WTC11 (cell line): ENCODE measurements at regions not wholly inside any gene's neighbourhood (a gene's known extent, or its start where the extent isn't known, plus 50 kb on each side); places are given as distances from the start of the nearest gene placed in this dataset.

Source experiments
- ATAC-seq: fragments of 200-7000 bp; cut with Tn5 transposase; 2 replicates; pipeline ENCODE4 v1.10.0; 2021; ENCODE audit warnings: mild to moderate bottlenecking, moderate library complexity
- CTCF ChIA-PET: fragments of 300-600 bp; sonication (Branson Sonifier 250); formaldehyde crosslinking; loops from one replicate; lab custom pipeline; 2021; ENCODE audit warnings: antibody characterized with exemption; lab: Charles Lee
- POLR2A ChIA-PET: fragments of 350-600 bp; sonication (Branson Sonifier 250); formaldehyde crosslinking; loops from one replicate; lab custom pipeline; 2021; ENCODE audit warnings: antibody characterized with exemption; lab: Charles Lee
- DNase-seq: peaks from one replicate; pipeline ENCODE4 v3.0.0; 2021; ENCODE audit warnings: low spot score
- H3K27ac Mint-ChIP-seq: 2 replicates; pipeline ENCODE4 v1.8.0; 2021; ENCODE audit warnings: mixed read lengths
- H3K27me3 Mint-ChIP-seq: 2 replicates; pipeline ENCODE4 v1.8.0; 2021; ENCODE audit warnings: low read depth, mild to moderate bottlenecking, moderate library complexity, mixed read lengths
- H3K36me3 Mint-ChIP-seq: 2 replicates; pipeline ENCODE4 v1.8.0; 2021; ENCODE audit warnings: mixed read lengths
- H3K4me1 Mint-ChIP-seq: 2 replicates; pipeline ENCODE4 v1.8.0; 2022; ENCODE audit warnings: mixed read lengths
- H3K4me3 Mint-ChIP-seq: 2 replicates; pipeline ENCODE4 v1.8.0; 2021; ENCODE audit warnings: mild to moderate bottlenecking, moderate library complexity, mixed read lengths
- H3K9me3 Mint-ChIP-seq: 2 replicates; pipeline ENCODE4 v1.8.0; 2021; ENCODE audit warnings: mixed read lengths
- ELF4 ChIP-seq: sonication (generic); formaldehyde crosslinking; IDR thresholded peaks from 2 replicates; pipeline ENCODE4 v1.8.1; 2022; ENCODE audit warnings: low read depth, mild to moderate bottlenecking, moderate library complexity, missing genetic modification reagents
- EMX1 ChIP-seq: fragments of 250-450 bp; sonication (Bioruptor Pico); IDR thresholded peaks from 2 replicates; pipeline ENCODE4 v1.8.0; 2021; ENCODE audit warnings: mild to moderate bottlenecking
- FOXJ3 ChIP-seq: sonication (generic); formaldehyde crosslinking; IDR thresholded peaks from 2 replicates; pipeline ENCODE4 v1.9.0; 2021; ENCODE audit warnings: missing genetic modification reagents, mild to moderate bottlenecking, borderline replicate concordance
- FOXP1 ChIP-seq: sonication (generic); formaldehyde crosslinking; IDR thresholded peaks from 2 replicates; pipeline ENCODE4 v1.8.0; 2022; ENCODE audit warnings: missing genetic modification reagents, mild to moderate bottlenecking, moderate library complexity, borderline replicate concordance
- KAT7 ChIP-seq: sonication (generic); formaldehyde crosslinking; IDR thresholded peaks from 2 replicates; pipeline ENCODE4 v1.8.1; 2023; ENCODE audit warnings: missing genetic modification reagents, mild to moderate bottlenecking, borderline replicate concordance
- NFE2L1 ChIP-seq: sonication (generic); formaldehyde crosslinking; IDR thresholded peaks from 2 replicates; pipeline ENCODE4 v1.8.1; 2023; ENCODE audit warnings: missing genetic modification reagents
- NR3C1 ChIP-seq: sonication (generic); formaldehyde crosslinking; conservative IDR thresholded peaks from 2 replicates; pipeline ENCODE4 v1.8.1; 2023; ENCODE audit warnings: low read depth, mild to moderate bottlenecking, missing genetic modification reagents
- OVOL2 ChIP-seq: fragments of 250-450 bp; sonication (Bioruptor Pico); IDR thresholded peaks from 2 replicates; pipeline ENCODE4 v1.9.0; 2021; ENCODE audit warnings: mild to moderate bottlenecking, borderline replicate concordance
- RORB ChIP-seq: fragments of 250-450 bp; sonication (Bioruptor Pico); IDR thresholded peaks from 2 replicates; pipeline ENCODE4 v1.9.0; 2021; ENCODE audit warnings: mild to moderate bottlenecking
- SP1 ChIP-seq: sonication (generic); formaldehyde crosslinking; conservative IDR thresholded peaks from 2 replicates; pipeline ENCODE4 v1.8.1; 2022; ENCODE audit warnings: missing genetic modification reagents
- ZBTB21 ChIP-seq: sonication (generic); formaldehyde crosslinking; IDR thresholded peaks from 2 replicates; pipeline ENCODE4 v1.8.1; 2023; ENCODE audit warnings: mild to moderate bottlenecking, missing genetic modification reagents, borderline replicate concordance
- ZNF121 ChIP-seq: sonication (generic); formaldehyde crosslinking; IDR thresholded peaks from 2 replicates; pipeline ENCODE4 v1.8.0; 2023; ENCODE audit warnings: missing genetic modification reagents
- TF ChIP-seq, protein P1 (sequence below): sonication (generic); formaldehyde crosslinking; IDR thresholded peaks from 2 replicates; pipeline ENCODE4 v1.8.0; 2023; ENCODE audit warnings: mild to moderate bottlenecking, missing genetic modification reagents
- TF ChIP-seq, protein P2 (sequence below): sonication (generic); formaldehyde crosslinking; conservative IDR thresholded peaks from 2 replicates; pipeline ENCODE4 v1.8.1; 2023; ENCODE audit warnings: mild to moderate bottlenecking, low read depth, missing genetic modification reagents, moderate library complexity
- TF ChIP-seq, protein P3 (sequence below): sonication (generic); formaldehyde crosslinking; IDR thresholded peaks from 2 replicates; pipeline ENCODE4 v1.8.0; 2023; ENCODE audit warnings: missing genetic modification reagents
- TF ChIP-seq, protein P4 (sequence below): sonication (generic); formaldehyde crosslinking; IDR thresholded peaks from 2 replicates; pipeline ENCODE4 v1.8.1; 2023; ENCODE audit warnings: mild to moderate bottlenecking, missing genetic modification reagents, borderline replicate concordance
- TF ChIP-seq, protein P5 (sequence below): sonication (generic); formaldehyde crosslinking; IDR thresholded peaks from 2 replicates; pipeline ENCODE4 v1.8.1; 2022; ENCODE audit warnings: mild to moderate bottlenecking, moderate library complexity, missing genetic modification reagents
- TF ChIP-seq, protein P6 (sequence below): fragments of 250-450 bp; sonication (Bioruptor Pico); IDR thresholded peaks from 2 replicates; pipeline ENCODE4 v1.8.0; 2021; ENCODE audit warnings: mild to moderate bottlenecking

DNA sequence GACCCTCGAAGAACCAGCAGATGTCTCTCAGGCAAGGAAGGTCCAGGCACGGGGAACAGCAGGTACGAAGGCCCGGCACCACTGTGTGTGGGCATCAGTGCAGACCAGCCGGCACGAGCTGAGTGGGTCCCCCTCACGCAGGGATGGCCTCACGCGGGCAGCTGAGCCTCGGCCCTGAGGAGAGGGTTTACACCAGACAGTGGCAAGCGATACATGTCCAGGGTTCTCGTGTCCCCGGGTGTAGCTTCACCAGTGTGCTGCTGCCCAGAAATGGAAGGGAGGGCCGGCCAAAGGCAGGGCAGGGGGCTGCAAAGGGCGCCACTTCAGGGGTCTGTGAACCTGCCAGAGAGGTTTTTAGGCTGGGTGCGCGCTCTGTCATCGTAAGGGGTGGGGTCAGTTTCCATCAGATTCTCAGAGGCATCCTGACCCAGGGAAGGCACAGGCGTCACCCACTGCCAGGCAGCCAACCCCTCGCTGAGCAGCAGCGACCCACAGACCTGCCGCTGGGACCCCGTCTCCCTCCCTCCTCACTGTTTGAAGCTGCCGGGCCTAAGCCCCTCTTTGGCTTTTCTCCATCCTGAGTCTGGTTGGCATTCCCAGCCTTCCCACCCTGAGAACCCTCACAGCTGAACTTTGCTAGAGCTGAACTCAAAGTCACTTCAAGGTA is 107.0 kb downstream of the CPZ start:
- Mint-ChIP-seq H3K27ac (no peak overlapping the region), H3K4me1 (no peaks in the 10 kb centered on the region), H3K27me3 (no peaks in the 10 kb centered on the region), H3K9me3 (peaks cover 5% of the 10 kb centered on the region), H3K36me3 (no peaks in the 10 kb centered on the region), H3K4me3 (no peak overlapping the region)
- no peak for ATAC-seq
- no peak for DNase-seq
- ChIA-PET POLR2A (no interaction called here), CTCF (interaction anchor here (1.1 to 1.4 kb wide), 2 partner anchors 11 to 12 kb away, joined by 5 to 9 read pairs; no protein-coding TSS in a partner anchor)
- TF ChIP-seq SP1, result no peak
- TF ChIP-seq KAT7, result no peak
- TF ChIP-seq, protein P1, sequence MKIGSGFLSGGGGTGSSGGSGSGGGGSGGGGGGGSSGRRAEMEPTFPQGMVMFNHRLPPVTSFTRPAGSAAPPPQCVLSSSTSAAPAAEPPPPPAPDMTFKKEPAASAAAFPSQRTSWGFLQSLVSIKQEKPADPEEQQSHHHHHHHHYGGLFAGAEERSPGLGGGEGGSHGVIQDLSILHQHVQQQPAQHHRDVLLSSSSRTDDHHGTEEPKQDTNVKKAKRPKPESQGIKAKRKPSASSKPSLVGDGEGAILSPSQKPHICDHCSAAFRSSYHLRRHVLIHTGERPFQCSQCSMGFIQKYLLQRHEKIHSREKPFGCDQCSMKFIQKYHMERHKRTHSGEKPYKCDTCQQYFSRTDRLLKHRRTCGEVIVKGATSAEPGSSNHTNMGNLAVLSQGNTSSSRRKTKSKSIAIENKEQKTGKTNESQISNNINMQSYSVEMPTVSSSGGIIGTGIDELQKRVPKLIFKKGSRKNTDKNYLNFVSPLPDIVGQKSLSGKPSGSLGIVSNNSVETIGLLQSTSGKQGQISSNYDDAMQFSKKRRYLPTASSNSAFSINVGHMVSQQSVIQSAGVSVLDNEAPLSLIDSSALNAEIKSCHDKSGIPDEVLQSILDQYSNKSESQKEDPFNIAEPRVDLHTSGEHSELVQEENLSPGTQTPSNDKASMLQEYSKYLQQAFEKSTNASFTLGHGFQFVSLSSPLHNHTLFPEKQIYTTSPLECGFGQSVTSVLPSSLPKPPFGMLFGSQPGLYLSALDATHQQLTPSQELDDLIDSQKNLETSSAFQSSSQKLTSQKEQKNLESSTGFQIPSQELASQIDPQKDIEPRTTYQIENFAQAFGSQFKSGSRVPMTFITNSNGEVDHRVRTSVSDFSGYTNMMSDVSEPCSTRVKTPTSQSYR (CRISPR knock-in tag), result no peak
- no peak for TF ChIP-seq ELF4 (CRISPR knock-in tag)
- TF ChIP-seq, protein P2, sequence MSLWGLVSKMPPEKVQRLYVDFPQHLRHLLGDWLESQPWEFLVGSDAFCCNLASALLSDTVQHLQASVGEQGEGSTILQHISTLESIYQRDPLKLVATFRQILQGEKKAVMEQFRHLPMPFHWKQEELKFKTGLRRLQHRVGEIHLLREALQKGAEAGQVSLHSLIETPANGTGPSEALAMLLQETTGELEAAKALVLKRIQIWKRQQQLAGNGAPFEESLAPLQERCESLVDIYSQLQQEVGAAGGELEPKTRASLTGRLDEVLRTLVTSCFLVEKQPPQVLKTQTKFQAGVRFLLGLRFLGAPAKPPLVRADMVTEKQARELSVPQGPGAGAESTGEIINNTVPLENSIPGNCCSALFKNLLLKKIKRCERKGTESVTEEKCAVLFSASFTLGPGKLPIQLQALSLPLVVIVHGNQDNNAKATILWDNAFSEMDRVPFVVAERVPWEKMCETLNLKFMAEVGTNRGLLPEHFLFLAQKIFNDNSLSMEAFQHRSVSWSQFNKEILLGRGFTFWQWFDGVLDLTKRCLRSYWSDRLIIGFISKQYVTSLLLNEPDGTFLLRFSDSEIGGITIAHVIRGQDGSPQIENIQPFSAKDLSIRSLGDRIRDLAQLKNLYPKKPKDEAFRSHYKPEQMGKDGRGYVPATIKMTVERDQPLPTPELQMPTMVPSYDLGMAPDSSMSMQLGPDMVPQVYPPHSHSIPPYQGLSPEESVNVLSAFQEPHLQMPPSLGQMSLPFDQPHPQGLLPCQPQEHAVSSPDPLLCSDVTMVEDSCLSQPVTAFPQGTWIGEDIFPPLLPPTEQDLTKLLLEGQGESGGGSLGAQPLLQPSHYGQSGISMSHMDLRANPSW (CRISPR knock-in tag), result no peak
- no peak for TF ChIP-seq RORB (CRISPR knock-in tag)
- no peak for TF ChIP-seq ZNF121 (CRISPR knock-in tag)
- TF ChIP-seq, all 79 proteins: peak for 0

DNA sequence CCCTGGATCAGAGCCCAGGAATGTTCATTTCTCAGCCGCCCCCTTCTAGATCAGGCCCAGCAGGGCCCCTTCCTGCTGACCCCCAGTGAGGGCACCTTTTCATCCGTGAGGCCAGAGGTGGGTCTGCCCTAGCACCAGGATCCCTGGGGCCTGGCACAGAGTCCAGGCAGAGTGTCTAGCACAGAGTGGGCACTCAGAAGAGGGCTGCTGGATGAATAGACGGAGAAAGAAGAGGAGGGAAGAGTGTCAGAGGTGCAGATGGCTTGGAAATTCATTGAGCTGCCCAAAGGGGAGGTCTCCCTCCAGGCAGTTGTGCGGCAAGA is 106.5 kb downstream of the CPZ start:
- TF ChIP-seq OVOL2, result no peak
- TF ChIP-seq, protein P3, sequence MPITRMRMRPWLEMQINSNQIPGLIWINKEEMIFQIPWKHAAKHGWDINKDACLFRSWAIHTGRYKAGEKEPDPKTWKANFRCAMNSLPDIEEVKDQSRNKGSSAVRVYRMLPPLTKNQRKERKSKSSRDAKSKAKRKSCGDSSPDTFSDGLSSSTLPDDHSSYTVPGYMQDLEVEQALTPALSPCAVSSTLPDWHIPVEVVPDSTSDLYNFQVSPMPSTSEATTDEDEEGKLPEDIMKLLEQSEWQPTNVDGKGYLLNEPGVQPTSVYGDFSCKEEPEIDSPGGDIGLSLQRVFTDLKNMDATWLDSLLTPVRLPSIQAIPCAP (CRISPR knock-in tag), result no peak
- TF ChIP-seq FOXP1 (CRISPR knock-in tag), result no peak
- TF ChIP-seq NR3C1 (CRISPR knock-in tag), result no peak
- Mint-ChIP-seq H3K36me3 (no peaks in the 10 kb centered on the region), H3K27me3 (no peaks in the 10 kb centered on the region), H3K4me3 (no peak overlapping the region), H3K27ac (no peak overlapping the region), H3K4me1 (0 out of 2 replicates have a peak, but pooled peaks cover 3% of the 10 kb centered on the region), H3K9me3 (peaks cover 5% of the 10 kb centered on the region)
- DNase-seq (no peak), ATAC-seq (no peak)
- ChIA-PET CTCF (interaction anchor here (1.4 kb wide), 1 partner anchor 11 kb away, joined by 9 read pairs; no protein-coding TSS in a partner anchor), POLR2A (no interaction called here)

DNA sequence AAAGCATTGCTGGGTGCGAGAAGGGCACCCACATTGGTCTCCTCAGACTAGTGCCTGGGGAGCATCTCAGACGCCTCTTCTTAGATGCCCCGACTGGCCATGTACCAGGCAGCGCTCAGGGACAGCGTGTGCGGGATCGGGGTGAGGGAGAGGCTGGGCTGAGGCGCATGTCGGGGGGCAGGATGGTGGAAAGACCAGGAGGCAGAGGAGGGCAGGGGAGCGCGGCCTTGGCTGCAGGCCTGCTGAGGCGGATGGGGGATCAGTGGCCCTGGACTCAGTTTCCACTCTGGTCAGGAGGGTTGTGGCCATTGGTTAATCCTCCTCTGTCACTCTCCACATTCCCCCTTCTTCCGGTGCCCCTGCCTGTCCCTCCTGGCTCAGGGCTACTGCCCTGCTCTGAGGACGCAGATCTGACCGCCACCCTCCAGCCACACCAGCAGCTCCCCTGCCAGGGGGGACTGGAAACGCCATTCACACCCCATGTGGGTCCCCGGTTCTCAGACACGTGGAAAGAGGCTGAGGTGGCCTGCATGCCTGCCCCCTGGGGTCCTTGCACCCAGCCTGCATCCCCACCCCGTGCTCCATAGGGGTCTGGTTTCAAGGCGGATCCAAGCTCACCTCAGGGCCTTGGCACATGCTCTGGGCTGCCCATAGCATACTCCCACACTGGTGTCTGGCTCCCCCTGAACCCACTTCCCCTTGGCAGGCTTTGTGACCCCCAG is 105.9 kb downstream of the CPZ start:
- ChIA-PET POLR2A (no interaction called here), CTCF (interaction anchor here (1.4 kb wide), 1 partner anchor 11 kb away, joined by 9 read pairs; no protein-coding TSS in a partner anchor)
- DNase-seq (no peak), ATAC-seq (no peak)
- H3K9me3 Mint-ChIP-seq, result peaks cover 5% of the 10 kb centered on the region
- 0 out of 2 replicates have a peak, but pooled peaks cover 3% of the 10 kb centered on the region for H3K4me1 Mint-ChIP-seq
- no peaks in the 10 kb centered on the region for H3K27me3 Mint-ChIP-seq
- no peak overlapping the region for H3K4me3 Mint-ChIP-seq
- no peaks in the 10 kb centered on the region for H3K36me3 Mint-ChIP-seq
- H3K27ac Mint-ChIP-seq, result no peak overlapping the region
- TF ChIP-seq, protein P4, sequence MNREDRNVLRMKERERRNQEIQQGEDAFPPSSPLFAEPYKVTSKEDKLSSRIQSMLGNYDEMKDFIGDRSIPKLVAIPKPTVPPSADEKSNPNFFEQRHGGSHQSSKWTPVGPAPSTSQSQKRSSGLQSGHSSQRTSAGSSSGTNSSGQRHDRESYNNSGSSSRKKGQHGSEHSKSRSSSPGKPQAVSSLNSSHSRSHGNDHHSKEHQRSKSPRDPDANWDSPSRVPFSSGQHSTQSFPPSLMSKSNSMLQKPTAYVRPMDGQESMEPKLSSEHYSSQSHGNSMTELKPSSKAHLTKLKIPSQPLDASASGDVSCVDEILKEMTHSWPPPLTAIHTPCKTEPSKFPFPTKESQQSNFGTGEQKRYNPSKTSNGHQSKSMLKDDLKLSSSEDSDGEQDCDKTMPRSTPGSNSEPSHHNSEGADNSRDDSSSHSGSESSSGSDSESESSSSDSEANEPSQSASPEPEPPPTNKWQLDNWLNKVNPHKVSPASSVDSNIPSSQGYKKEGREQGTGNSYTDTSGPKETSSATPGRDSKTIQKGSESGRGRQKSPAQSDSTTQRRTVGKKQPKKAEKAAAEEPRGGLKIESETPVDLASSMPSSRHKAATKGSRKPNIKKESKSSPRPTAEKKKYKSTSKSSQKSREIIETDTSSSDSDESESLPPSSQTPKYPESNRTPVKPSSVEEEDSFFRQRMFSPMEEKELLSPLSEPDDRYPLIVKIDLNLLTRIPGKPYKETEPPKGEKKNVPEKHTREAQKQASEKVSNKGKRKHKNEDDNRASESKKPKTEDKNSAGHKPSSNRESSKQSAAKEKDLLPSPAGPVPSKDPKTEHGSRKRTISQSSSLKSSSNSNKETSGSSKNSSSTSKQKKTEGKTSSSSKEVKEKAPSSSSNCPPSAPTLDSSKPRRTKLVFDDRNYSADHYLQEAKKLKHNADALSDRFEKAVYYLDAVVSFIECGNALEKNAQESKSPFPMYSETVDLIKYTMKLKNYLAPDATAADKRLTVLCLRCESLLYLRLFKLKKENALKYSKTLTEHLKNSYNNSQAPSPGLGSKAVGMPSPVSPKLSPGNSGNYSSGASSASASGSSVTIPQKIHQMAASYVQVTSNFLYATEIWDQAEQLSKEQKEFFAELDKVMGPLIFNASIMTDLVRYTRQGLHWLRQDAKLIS (CRISPR knock-in tag), result no peak
- TF ChIP-seq, protein P5, sequence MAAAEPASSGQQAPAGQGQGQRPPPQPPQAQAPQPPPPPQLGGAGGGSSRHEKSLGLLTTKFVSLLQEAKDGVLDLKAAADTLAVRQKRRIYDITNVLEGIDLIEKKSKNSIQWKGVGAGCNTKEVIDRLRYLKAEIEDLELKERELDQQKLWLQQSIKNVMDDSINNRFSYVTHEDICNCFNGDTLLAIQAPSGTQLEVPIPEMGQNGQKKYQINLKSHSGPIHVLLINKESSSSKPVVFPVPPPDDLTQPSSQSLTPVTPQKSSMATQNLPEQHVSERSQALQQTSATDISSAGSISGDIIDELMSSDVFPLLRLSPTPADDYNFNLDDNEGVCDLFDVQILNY, result no peak
- TF ChIP-seq, protein P6, sequence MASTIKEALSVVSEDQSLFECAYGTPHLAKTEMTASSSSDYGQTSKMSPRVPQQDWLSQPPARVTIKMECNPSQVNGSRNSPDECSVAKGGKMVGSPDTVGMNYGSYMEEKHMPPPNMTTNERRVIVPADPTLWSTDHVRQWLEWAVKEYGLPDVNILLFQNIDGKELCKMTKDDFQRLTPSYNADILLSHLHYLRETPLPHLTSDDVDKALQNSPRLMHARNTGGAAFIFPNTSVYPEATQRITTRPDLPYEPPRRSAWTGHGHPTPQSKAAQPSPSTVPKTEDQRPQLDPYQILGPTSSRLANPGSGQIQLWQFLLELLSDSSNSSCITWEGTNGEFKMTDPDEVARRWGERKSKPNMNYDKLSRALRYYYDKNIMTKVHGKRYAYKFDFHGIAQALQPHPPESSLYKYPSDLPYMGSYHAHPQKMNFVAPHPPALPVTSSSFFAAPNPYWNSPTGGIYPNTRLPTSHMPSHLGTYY (CRISPR knock-in tag), result no peak
- no peak for TF ChIP-seq FOXJ3 (CRISPR knock-in tag)
- TF ChIP-seq ZBTB21 (CRISPR knock-in tag), result no peak
- TF ChIP-seq EMX1 (CRISPR knock-in tag), result no peak
- no peak for TF ChIP-seq NFE2L1 (CRISPR knock-in tag)
